HG02885 (cell line): ENCODE measurements at regions not wholly inside any gene's neighbourhood (a gene's known extent, or its start where the extent isn't known, plus 50 kb on each side); places are given as distances from the start of the nearest gene placed in this dataset.
A peak's percentile ranks its signal among the peaks of the same experiment; 100 is the strongest.

Experiments used
- ATAC-seq: cut with Tn5 transposase; IDR thresholded peaks from one replicate; pipeline ENCODE4 v1.9.1; 2021; ENCODE audit warnings: mild to moderate bottlenecking; ENCODE audit not compliant: unreplicated experiment, poor library complexity

DNA sequence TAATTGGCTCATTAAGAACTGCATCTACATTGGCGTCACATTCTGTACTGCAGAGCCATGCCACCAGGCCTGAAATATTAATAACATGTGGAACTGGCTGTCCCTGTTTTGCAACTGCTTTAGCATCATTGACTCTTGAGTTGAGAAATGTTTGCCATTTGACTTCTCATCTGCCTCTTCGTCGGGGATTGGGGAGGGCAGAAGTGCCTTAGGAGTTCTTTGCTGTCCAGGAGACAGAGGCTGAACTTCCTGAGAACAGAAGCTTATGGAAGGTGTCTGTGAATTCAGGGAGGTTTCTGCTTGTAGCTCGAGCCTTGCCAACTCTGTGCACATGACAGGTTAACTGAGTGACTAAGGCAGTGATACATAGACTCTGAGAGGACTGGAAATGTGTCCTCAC, 265.0 kb downstream of the KIF4B start:
- ATAC-seq = no peak

DNA sequence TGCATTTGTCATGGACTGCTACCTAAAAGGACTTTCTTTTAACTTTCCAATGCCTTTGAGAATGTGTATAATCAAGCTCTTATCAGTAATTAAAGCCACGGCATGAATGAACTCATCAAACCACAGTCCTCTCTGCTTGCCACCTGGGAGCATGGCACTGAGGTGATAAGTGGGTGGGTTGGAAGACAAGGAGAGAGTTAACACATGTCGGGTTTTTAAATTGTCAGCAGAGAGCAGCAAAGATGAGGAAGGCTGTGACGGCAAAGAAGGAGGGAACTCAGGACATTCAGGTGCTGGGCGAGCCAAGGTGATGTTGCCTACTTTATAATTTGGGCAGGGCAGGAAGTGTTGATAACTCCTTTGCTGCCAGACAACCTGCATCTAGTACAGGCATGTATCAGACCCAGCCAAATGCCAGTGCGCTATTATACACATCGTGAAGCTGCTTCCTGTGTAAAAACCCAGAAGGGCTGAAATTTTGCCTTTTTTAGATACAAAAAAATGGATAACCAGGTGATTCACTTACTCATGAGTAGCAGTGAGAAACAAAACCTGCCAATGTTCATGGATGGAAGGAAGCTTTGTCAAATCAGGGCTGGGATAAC, 269.1 kb downstream of the KIF4B start:
- ATAC-seq = no peak

DNA sequence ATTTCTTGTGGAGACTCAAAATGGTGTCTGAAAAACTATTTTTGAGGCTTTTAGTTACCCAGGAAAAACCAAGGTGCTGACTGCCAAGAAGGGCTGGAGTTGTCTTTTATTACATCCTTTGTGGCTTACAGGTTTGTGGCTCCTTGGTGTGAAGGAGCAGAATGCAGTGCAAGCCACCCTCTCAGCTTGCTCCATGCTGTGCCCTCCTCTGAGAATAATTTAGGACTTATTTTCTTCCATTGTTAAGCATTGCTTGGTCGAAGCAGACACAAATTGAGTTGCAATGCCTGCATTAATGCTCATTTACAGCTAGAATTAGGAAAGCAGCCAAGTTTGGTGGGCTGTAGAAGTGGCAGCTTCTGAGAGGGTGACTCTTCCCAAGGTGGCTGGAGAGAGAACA, 272.2 kb downstream of the KIF4B start:
- ATAC-seq = no peak

DNA sequence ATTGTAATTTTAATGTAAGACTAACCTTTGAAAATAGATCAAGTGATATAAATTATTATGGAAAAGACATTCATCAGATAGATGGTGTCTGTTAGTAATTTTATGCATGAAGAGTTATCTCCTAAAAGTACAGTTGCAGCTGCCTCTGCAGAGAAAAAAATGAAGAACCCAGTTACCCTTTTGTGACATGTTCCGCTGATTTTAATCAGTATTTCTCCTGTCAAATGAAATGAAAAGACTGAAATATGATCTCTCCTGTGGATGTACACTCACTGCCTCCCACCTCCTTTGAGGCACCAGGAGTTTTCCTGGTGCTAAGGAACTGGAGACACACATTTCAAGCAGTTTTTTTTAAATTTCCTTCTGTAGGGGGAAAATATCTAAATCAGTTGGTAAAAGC, 277.4 kb downstream of the KIF4B start:
- no peak for ATAC-seq

DNA sequence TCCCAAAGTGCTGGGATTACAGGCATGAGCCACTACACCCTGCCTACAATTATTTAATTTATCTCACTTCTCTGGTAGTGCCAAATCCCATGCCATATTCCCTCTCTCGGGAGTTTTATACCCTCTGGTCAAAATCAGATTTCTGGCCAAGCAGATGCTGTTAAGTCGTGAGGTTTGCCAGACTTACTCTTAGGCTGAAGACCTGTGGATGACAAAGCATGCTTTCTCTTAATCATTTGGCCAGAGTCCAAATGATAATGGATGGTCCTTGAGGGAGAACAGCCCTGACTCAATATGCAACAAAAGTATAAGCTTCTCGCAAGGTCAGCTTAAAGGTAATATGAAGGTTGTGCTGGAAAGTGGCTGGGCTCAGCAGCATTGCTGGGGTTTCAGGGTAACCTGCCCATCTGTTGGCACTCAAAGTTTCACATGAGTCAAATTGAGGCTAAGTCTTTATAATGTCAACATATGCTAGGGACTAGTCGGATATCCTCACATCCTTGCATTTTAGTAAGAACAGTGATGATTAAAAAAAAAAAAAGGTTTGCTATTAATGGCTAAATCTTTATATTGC, 280.1 kb downstream of the KIF4B start:
- no peak for ATAC-seq

DNA sequence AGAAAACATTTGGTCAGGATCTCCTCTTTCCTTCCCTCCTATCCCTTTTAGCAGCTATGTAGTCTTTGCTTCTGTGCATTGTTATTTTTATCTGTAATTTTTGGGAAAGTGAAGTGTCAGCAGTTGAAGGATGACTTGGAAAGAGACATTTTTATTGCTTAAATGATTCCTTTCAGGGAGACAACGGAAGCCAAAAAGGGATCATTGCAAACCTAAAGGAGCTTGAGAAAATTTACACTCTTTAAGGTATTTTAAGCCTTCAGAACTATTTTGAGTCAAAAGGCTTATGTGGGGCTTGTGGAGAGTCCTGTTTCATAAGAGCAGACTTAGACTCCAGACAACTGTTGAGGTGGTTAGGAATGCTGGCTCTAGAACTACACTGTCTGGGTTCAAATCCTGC, 281.6 kb downstream of the KIF4B start:
- no peak for ATAC-seq

DNA sequence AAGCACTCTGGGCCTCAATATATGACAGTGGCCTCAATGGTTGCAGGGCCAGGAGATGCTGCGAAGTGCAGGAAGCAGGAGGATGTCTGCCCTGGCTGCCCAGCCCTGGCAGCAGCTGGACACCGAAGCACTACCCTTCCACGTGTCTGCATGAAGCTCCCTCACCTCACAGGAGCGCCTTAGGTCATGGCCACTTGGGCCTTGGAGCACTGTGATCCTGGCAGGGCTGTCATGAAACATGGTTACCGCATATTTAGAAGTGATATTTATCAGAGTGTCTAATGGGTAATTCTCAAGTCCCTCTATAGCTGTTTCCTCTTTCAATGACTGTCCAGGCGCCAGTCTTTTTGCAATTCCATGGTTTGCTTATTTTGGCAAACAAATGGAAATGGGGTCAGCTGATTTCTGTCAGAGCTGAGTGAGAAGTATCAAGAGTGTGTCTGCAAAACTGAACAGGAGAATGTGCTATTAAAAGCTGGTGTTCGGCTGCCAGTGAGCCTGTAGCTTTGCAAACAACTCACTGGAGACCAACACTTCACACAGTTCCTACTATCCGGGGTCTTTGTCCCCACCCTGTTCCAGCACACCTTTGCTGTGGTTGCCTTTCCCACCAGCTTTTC, 285.9 kb downstream of the KIF4B start:
- no peak for ATAC-seq

DNA sequence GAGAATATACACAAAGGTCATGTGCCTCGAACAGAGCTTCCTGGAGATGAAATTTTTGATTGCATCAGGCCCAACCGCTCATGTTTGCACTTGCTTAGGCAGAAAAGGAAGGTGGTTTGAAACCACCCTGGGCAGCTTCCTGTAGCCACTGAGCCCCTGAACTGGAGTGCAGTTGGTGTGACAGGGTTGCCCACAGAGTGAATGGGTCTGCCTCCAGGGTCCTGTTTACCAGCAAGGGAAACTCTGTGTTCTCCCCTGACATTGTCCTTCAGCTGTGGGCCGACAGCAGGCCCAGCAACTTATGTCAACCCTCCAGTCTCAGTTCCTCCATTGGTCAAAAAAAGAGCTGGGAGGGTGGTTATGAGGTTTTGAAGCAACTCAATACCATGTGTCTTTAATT, 289.6 kb downstream of the KIF4B start:
- no peak for ATAC-seq

DNA sequence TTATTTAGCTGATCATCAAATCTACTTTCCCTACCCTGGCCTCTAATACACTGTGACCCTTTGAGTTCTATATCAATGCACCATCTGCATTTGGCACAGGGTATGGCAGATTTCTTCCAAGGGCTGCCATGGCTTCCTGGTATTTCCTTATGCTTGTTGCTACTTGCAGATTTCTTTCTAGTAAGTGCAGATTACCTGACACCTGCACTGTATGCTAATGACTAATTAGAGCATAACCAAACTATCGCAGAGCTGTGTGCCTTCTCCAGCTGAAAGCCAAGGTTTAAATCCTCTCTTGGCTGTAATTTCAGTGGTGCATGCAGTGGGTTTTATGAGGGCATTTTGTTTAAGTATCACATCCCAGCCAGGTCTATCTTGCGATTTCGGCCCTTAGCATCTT, 293.7 kb downstream of the KIF4B start:
- no peak for ATAC-seq

DNA sequence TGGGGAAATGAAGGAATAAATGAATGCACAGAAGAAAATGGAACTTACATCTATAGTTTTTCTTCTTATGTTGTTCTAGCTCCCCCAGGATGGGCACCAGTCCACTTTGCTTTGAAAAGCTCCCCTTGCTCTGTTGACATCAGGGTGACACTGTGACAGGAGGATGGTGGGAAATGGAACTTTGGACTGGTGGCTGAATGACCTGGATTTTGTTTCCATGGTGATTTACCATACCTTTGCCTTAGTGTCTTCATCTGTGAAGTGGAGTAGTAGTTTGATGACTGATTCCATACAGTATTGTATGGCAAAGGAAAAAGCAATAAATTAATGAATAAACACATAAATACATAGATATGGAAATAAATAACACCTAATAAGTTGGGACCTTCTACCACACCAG, 294.7 kb downstream of the KIF4B start:
- no peak for ATAC-seq

DNA sequence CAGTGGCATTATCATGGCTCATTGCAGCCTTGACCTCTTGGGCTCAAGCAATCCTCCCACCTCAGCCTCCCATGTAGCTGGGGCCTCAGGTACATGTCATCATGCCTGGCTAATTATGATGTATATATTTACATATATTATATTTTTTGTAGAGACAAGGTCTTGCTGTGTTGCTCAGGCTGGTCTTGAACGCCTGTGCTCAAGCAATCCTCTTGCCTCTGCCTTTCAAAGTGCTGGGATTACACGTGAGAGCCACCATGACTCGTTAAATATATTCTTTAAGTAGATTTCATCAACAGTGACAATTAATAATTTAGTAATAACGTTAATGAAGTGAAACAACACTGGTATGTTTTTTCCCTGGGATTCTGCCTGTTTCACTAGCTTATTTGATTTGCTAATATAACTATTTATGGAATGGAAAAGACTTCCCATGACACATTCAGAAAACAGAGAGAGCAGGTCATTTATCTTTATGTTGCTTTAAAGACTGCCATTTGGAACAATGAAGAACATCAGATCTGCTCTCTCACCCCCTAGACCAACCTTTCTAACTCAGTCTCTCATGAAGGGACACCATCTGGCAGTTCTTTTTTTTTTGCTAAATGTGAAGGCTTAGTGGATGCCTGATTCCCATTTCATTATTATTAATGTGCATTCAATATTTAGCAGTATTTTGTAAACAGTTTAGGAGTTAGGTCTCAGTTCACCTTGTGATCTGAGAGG, 295.6 kb downstream of the KIF4B start:
- no peak for ATAC-seq

DNA sequence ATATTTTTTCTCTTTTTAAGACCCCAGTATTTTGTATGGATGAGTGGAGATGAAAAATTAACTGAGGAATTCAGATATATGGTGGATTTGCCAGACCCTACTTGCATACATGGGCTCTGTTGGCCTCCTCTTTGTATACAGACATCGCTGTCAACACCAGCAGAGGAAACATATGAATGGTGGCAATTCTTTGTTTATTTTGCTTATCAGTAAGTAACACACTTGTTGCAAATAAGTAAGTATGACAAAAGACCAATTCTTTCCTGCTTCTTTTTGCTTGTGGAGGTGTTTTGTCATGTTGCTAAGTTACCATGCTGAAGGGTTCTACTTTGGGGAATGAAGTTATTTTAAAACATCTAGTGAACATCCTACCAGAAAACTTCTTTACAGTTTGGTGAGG, 298.2 kb downstream of the KIF4B start:
- ATAC-seq = no peak

DNA sequence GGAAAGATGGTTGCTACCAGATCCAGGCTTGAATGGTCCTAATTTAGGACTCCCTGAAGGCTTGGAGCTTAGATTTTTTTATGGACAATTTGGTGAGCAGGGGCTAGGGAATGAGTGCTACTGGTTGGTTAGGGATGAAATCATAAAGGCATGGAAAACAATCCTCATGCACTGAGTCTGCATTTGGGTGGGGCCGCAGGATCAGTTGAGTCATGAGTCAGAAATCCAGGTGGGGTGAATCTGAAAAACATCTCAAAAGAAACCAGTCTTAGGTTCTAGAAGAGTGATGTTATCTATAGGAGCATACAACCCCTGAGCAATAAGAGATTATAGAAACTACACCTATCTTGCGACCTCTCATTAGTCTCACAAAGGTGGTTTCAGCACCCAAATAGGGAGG, 300.0 kb downstream of the KIF4B start:
- ATAC-seq = no peak

DNA sequence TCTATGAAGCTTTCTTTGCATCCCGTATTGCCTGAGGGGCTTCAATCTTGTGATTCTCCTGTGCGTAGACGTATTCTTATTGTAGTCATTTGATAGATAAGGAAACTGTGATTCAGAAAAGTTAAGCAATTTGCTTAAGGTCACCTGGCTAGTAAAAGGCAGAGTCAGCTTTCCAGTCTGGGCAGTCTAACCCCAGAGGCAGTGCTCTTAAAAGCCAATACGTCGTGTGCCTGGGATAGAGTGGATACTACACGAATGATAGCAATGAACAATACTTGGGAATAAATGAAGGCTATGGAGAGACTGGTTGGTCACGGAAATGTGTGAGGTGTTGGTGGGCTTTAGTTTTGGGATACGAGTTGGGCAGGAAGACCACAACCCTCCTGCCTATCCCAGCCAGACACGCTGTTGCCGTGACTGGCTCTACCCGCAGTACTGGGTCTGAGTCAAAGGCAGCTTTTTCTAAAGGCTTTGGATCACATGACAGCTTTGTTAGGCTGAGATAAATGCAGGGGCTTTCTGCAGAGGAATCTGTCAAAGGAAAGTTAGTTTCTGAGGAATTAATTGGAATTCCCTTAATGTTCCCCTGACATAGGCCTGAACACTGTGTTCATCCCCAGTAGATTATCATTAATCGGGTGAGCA, 302.6 kb downstream of the KIF4B start:
- no peak for ATAC-seq

DNA sequence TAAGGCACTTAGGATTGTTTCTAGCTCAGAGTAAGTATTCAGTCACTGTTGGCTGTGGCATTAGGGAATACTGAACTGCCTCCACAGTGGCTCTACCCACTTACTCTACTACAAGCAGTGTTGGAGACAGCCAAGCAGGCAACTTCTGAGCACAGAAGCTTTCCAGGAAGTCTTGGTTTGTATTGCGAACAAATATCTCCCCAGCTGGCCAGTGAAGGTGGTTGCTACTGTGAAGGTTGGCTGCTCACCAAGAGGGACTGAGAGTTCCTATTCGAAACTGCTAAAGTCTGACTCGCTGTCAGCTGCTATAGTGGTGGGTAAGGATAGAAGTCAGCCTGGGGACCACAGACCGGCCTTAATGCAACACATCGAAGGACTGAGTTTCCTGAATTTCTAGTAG, 319.1 kb downstream of the KIF4B start:
- ATAC-seq = peak; percentile 75

DNA sequence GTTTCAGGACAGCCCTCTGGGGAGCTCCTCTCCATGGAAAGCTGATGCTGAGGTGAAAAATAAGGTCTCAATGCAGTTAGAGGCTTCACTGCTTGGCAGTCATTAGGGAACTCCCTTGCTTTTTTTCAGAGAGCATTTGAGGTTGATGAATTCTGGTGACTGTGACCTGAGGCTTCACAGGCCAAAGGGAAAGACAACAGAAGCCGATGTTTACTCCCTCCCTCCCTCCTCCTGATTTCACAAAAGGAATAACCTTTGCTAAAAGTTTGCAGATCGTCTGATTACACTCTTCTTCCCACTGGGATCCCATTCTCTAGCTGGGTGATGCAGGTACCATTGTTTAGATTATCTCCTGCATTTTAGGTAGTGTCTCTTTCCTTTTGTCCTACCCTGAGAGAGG, 329.4 kb downstream of the KIF4B start:
- ATAC-seq = no peak

DNA sequence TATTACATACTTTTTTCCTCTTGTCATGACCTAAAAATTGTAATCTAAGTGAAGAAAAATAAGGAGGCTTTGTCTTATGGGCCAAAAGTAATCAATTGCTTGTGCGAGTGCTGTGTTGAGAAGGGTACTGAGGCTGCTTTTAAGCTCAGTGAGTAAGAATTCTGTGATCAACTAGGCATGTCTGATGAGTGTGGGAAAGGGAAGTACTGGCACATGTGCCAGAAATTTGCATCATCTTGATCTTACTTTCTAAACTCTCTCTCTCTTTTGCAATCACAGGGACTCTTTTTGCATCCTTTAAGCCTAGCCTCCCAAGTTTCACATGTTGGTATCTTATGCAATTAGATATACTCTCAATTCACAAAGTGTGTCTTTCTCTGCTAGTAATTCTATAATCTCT, 329.9 kb downstream of the KIF4B start:
- ATAC-seq = no peak

DNA sequence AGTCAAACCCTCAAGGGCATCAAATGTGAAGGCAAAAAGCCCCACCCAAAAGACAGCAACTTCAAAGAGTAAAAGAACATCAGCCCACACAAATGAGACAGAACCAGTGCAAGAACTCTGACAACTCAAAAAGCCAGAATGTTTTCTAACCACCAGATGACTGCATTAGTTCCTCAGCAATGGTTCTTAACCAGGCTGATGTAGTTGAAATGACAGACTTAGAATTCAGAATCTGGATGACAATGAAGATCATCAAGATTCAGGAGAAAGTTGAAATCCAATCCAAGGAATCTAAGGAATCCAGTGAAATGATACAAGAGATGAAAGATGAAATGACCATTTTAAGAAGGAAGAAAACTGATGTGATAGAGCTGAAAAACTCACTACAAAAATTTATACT, 339.7 kb downstream of the KIF4B start:
- ATAC-seq = no peak

DNA sequence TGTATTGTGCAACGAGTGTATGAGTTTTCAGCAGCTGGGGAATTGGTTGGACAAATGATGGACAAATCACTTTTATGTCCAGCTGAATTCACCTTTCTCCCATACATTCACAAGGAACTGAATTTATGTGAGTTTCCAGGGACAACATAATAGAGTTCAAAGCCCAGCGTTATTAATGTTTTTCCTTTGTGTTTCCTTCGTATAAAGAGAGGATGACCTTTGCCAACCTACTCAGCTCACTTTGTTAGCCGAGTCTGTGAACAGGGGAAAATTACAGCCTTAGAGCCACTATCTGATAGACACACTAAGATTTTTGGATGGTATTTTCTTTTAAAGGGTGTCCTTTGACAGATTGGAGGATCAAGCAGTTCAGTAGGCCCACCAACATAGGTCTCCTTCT, 352.5 kb downstream of the KIF4B start:
- ATAC-seq = no peak

DNA sequence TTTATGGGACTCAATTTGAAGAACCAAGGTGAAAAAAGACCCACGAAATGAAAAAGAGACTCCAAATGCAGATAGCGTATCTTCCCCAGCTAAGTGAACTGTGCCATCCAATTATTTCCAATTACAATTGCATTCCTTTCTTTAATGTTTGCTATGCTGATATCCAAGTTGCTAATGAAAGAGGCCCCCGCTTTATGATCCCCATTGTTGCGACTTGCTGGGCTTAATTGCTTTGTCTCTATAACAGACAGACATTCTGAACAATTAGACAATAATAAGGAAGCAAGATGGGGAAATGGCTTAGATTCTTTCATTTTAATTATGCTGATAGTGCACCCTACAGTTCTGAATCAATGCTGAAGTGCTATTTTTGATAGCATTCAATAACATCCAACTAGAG, 354.3 kb downstream of the KIF4B start:
- ATAC-seq = no peak

DNA sequence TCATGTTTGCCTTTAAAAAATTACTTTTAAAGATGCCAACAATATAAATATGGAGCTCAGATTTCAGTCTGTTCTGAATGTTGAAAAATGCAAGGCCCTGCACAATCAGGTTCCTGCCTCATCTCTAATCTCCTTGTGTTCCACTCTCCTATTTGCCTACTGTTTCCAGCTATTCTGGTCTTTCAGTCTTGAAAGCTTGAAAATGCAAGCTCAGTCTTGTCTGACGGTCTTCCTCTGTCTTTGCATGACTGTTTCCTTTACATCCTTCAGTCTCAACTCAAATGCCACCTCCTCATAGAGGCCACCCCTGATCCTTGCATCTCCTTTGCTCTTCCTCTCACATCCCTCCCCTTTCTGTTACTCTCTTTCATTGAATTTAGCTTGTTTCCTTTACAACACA, 354.9 kb downstream of the KIF4B start:
- ATAC-seq = no peak
